Gastrocnemius medialis (tissue), 4 donors: ENCODE measurements at regions not wholly inside any gene's neighbourhood (a gene's known extent, or its start where the extent isn't known, plus 50 kb on each side); places are given as distances from the start of the nearest gene placed in this dataset.

Experiments
- CTCF ChIP-seq, 5 experiments: fragments of 450-650 bp in 3 of 5; fragments of 200-600 bp in 2 of 5; sonication (generic) in 2 of 5; IDR thresholded peaks in 4 of 5; conservative IDR thresholded peaks in 1 of 5; 1 replicate in 4 of 5; 2 replicates in 1 of 5; pipeline ENCODE4 v1.5.1; 2016 to 2019; ENCODE audit warnings: antibody characterized with exemption in 5 of 5, mild to moderate bottlenecking in 3 of 5, moderate library complexity in 3 of 5
- POLR2A ChIP-seq, 2 donors: fragments of 450-650 bp; IDR thresholded peaks; one replicate each; pipeline ENCODE4 v1.6.1; 2017; ENCODE audit warnings: antibody characterized with exemption in 2 of 2, mild to moderate bottlenecking in 2 of 2, moderate library complexity in 2 of 2

GRCh38 chr2:40716879-40717278 lies 265.0 kb upstream of the SLC8A1 start:
- TF ChIP-seq CTCF (IDR thresholded peaks at IDR 0.05 in 4 of 5, conservative IDR thresholded peaks at IDR 0.05 in 1 of 5) (no peak), POLR2A (IDR thresholded peaks at IDR 0.05) (no peak)
